T-cell (primary cell): ENCODE measurements at regions not wholly inside any gene's neighbourhood (a gene's known extent, or its start where the extent isn't known, plus 50 kb on each side); places are given as distances from the start of the nearest gene placed in this dataset.

Experiments used
- ATAC-seq, 4 experiments: fragments of 200-7000 bp in 3 of 4; fragments of 150-1000 bp in 1 of 4; cut with Tn5 transposase; replicated peaks in 1 of 4; 1 replicate in 3 of 4; 2 replicates in 1 of 4; pipeline ENCODE4 v1.10.0; 2021; ENCODE audit warnings: moderate library complexity in 3 of 4, mild to moderate bottlenecking in 2 of 4, moderate number of reproducible peaks in 1 of 4
- CTCF ChIA-PET, 2 donors: fragments of 300-600 bp; sonication (Branson Sonifier 250); formaldehyde crosslinking; loops; one replicate each; lab custom pipeline; 2022; ENCODE audit warnings: antibody characterized with exemption in 2 of 2; lab: Charles Lee
- POLR2A ChIA-PET, 2 donors: fragments of 300-600 bp; sonication (Branson Sonifier 250); formaldehyde crosslinking; loops; one replicate each; lab custom pipeline; 2022; ENCODE audit warnings: antibody characterized with exemption in 2 of 2; lab: Charles Lee
- DNase-seq, 35 experiments: peaks; one replicate each; pipeline versions ENCODE4 v3.0.0 to v3.0.0-alpha.2; 2013 to 2023
- H3K27ac ChIP-seq: one replicate; pipeline ENCODE4 v1.5.1; 2013; ENCODE audit warnings: low read length
- H3K27me3 ChIP-seq, 2 experiments: replicated peaks in 1 of 2; 1 replicate in 1 of 2; 2 replicates in 1 of 2; pipeline versions ENCODE4 v1.6.1 to v1.7.0; 2013; ENCODE audit warnings: low read length in 1 of 2, mixed read lengths in 1 of 2; ENCODE audit not compliant: control insufficient read depth in 2 of 2, insufficient read depth in 2 of 2; ENCODE audit errors: extremely low read depth in 1 of 2
- H3K36me3 ChIP-seq, 2 donors: 1 replicate in 1 of 2; 2 replicates in 1 of 2; pipeline versions ENCODE4 v1.6.1 to v1.7.0; 2013; ENCODE audit warnings: low read length in 1 of 2; ENCODE audit not compliant: control insufficient read depth in 2 of 2, insufficient read depth in 1 of 2; ENCODE audit errors: extremely low read depth in 1 of 2
- H3K4me1 ChIP-seq, 2 experiments: 1 replicate in 1 of 2; 2 replicates in 1 of 2; pipeline versions ENCODE4 v1.6.1 to v1.7.0; 2013; ENCODE audit warnings: low read length in 2 of 2, mixed read lengths in 1 of 2; ENCODE audit not compliant: insufficient read depth in 2 of 2, control insufficient read depth in 1 of 2; ENCODE audit errors: extremely low read depth in 1 of 2
- H3K4me3 ChIP-seq, 2 donors: 1 replicate in 1 of 2; 2 replicates in 1 of 2; pipeline versions ENCODE4 v1.5.1 to v1.7.0; 2013; ENCODE audit warnings: mild to moderate bottlenecking in 2 of 2, low read length in 1 of 2, moderate library complexity in 1 of 2; ENCODE audit not compliant: control insufficient read depth in 1 of 2; ENCODE audit errors: extremely low read depth in 1 of 2
- H3K9me3 ChIP-seq: 2 replicates; pipeline ENCODE4 v1.7.0; 2013
- H3K27ac Mint-ChIP-seq, 2 donors: one replicate each; pipeline ENCODE4 v1.8.0; 2020 to 2021; ENCODE audit warnings: mild to moderate bottlenecking in 2 of 2, mixed read lengths in 2 of 2
- H3K27me3 Mint-ChIP-seq, 2 donors: one replicate each; pipeline ENCODE4 v1.8.0; 2021 to 2022; ENCODE audit warnings: mixed read lengths in 2 of 2
- H3K36me3 Mint-ChIP-seq: one replicate; pipeline ENCODE4 v1.8.0; 2021; ENCODE audit warnings: mixed read lengths
- H3K4me1 Mint-ChIP-seq, 3 donors: one replicate each; pipeline ENCODE4 v1.8.0; 2020 to 2022; ENCODE audit warnings: mixed read lengths in 3 of 3, mild to moderate bottlenecking in 1 of 3
- H3K4me3 Mint-ChIP-seq, 3 donors: one replicate each; pipeline ENCODE4 v1.8.0; 2020 to 2022; ENCODE audit warnings: mild to moderate bottlenecking in 3 of 3, mixed read lengths in 3 of 3, moderate library complexity in 3 of 3
- H3K9me3 Mint-ChIP-seq, 3 donors: one replicate each; pipeline ENCODE4 v1.8.0; 2020 to 2022; ENCODE audit warnings: mixed read lengths in 3 of 3
- WGBS: methylation state at CpG from one replicate; pipeline ENCODE4 v1.1.5; 2013; ENCODE audit warnings: missing lambda C conversion rate; ENCODE audit not compliant: insufficient coverage; 5-methylcytosine and 5-hydroxymethylcytosine counted together

GRCh38 chr3:159875116-159875515 is 113.5 kb upstream of the IL12A start:
- CTCF ChIA-PET, result interaction anchor here in 1 of 2 donors (0.7 to 0.9 kb wide), 3 partner anchors 9 to 631 kb away, joined by 3 to 4 read pairs (median 4); no protein-coding TSS in a partner anchor
- POLR2A ChIA-PET, result interaction anchor here in 1 of 2 donors (0.7 kb wide), 1 partner anchor 129 kb away, joined by 8 read pairs; no protein-coding TSS in a partner anchor
- H3K4me1 Mint-ChIP-seq, result no peaks in the 10 kb centered on the region

GRCh38 chr3:159877924-159878323 is 110.7 kb upstream of the IL12A start:
- Histone ChIP-seq H3K9me3 (no peaks in the 10 kb centered on the region), H3K27me3 (peaks cover 0 to 6% of the 10 kb centered on the region in 2 experiments), H3K4me1 (no peaks in the 10 kb centered on the region), H3K4me3 (no peak overlapping the region), H3K27ac (no peak overlapping the region), H3K36me3 (no peaks in the 10 kb centered on the region)
- Mint-ChIP-seq H3K9me3 (no peaks in the 10 kb centered on the region), H3K27ac (no peak overlapping the region), H3K4me3 (no peak overlapping the region), H3K4me1 (no peaks in the 10 kb centered on the region), H3K36me3 (no peaks in the 10 kb centered on the region), H3K27me3 (peaks cover 9 to 18% of the 10 kb centered on the region in 2 donors)
- CTCF ChIA-PET, result no interaction called here
- 89% methylated on average over 4 of the region's 5 CpGs for WGBS
- POLR2A ChIA-PET, result no interaction called here
- ATAC-seq (no peak), DNase-seq (no peak)

More at GRCh38 chr3:159875116-159875515, 113.5 kb upstream of the IL12A start:
- ATAC-seq, result no peak
- H3K27ac Mint-ChIP-seq, result no peak overlapping the region
- H3K36me3 ChIP-seq, result no peaks in the 10 kb centered on the region
- no peaks in the 10 kb centered on the region for H3K4me1 ChIP-seq
- no peaks in the 10 kb centered on the region for H3K9me3 Mint-ChIP-seq
- H3K4me3 ChIP-seq, result no peak overlapping the region
- H3K36me3 Mint-ChIP-seq, result no peaks in the 10 kb centered on the region
- H3K4me3 Mint-ChIP-seq, result no peak overlapping the region
- H3K27me3 Mint-ChIP-seq, result peaks cover 12 to 13% of the 10 kb centered on the region in 2 donors
- no peak overlapping the region for H3K27ac ChIP-seq
- H3K9me3 ChIP-seq, result no peaks in the 10 kb centered on the region
- no peak for DNase-seq
- H3K27me3 ChIP-seq, result peaks cover 0 to 2% of the 10 kb centered on the region in 2 experiments

- Mint-ChIP-seq H3K36me3 (no peaks in the 10 kb centered on the region), H3K4me3 (no peak overlapping the region), H3K27me3 (peaks cover 6 to 14% of the 10 kb centered on the region in 2 donors), H3K27ac (no peak overlapping the region), H3K9me3 (no peaks in the 10 kb centered on the region), H3K4me1 (no peaks in the 10 kb centered on the region)
- WGBS, result no CpG with 5 or more reads among the region's 2 CpGs
- Histone ChIP-seq H3K27me3 (peaks cover 0 to 9% of the 10 kb centered on the region in 2 experiments), H3K27ac (no peak overlapping the region), H3K36me3 (no peaks in the 10 kb centered on the region), H3K9me3 (no peaks in the 10 kb centered on the region), H3K4me1 (no peaks in the 10 kb centered on the region), H3K4me3 (no peak overlapping the region)
- POLR2A ChIA-PET, result no interaction called here
- DNase-seq, result no peak
- CTCF ChIA-PET, result interaction anchor here in 1 of 2 donors (0.7 kb wide), 1 partner anchor 675 kb away, joined by 5 read pairs; no protein-coding TSS in a partner anchor
- no peak for ATAC-seq
Measured at GRCh38 chr3:159879146-159879545, 109.5 kb upstream of the IL12A start.

GRCh38 chr3:159879598-159879997 is 109.0 kb upstream of the IL12A start:
- Histone ChIP-seq H3K9me3 (no peaks in the 10 kb centered on the region), H3K36me3 (no peaks in the 10 kb centered on the region), H3K27ac (no peak overlapping the region), H3K4me1 (no peaks in the 10 kb centered on the region), H3K4me3 (no peak overlapping the region), H3K27me3 (peaks cover 0 to 9% of the 10 kb centered on the region in 2 experiments)
- H3K27ac Mint-ChIP-seq, result no peak overlapping the region
- H3K4me3 Mint-ChIP-seq, result no peak overlapping the region
- POLR2A ChIA-PET, result no interaction called here
- DNase-seq (no peak), ATAC-seq (no peak)
- no peaks in the 10 kb centered on the region for H3K4me1 Mint-ChIP-seq
- WGBS, result no CpG with 5 or more reads among the region's 6 CpGs
- H3K9me3 Mint-ChIP-seq, result no peaks in the 10 kb centered on the region
- CTCF ChIA-PET, result no interaction called here
- peaks cover 6 to 14% of the 10 kb centered on the region in 2 donors for H3K27me3 Mint-ChIP-seq
- H3K36me3 Mint-ChIP-seq, result no peaks in the 10 kb centered on the region

GRCh38 chr3:159881208-159881607 is 107.4 kb upstream of the IL12A start:
- H3K27ac ChIP-seq, result no peak overlapping the region

GRCh38 chr3:159881828-159882309 is 106.8 kb upstream of the IL12A start:
- Mint-ChIP-seq H3K4me3 (no peak overlapping the region), H3K27ac (no peak overlapping the region), H3K36me3 (no peaks in the 10 kb centered on the region), H3K4me1 (no peaks in the 10 kb centered on the region), H3K27me3 (peaks cover 6 to 14% of the 10 kb centered on the region in 2 donors), H3K9me3 (no peaks in the 10 kb centered on the region)
- H3K4me3 ChIP-seq, result no peak overlapping the region
- ChIA-PET POLR2A (no interaction called here), CTCF (no interaction called here)
- H3K27me3 ChIP-seq, result peaks cover 0 to 9% of the 10 kb centered on the region in 2 experiments
- H3K36me3 ChIP-seq, result no peaks in the 10 kb centered on the region
- no peak overlapping the region for H3K27ac ChIP-seq
- no peaks in the 10 kb centered on the region for H3K9me3 ChIP-seq
- no CpG with 5 or more reads among the region's 7 CpGs for WGBS
- no peak for DNase-seq
- no peak for ATAC-seq
- no peaks in the 10 kb centered on the region for H3K4me1 ChIP-seq

More at GRCh38 chr3:159881208-159881607, 107.4 kb upstream of the IL12A start:
- H3K36me3 Mint-ChIP-seq, result no peaks in the 10 kb centered on the region
- no peak overlapping the region for H3K27ac Mint-ChIP-seq
- Histone ChIP-seq H3K4me1 (no peaks in the 10 kb centered on the region), H3K4me3 (no peak overlapping the region), H3K27me3 (peaks cover 0 to 9% of the 10 kb centered on the region in 2 experiments), H3K9me3 (no peaks in the 10 kb centered on the region), H3K36me3 (no peaks in the 10 kb centered on the region)
- no peaks in the 10 kb centered on the region for H3K4me1 Mint-ChIP-seq
- DNase-seq (no peak), ATAC-seq (no peak)
- ChIA-PET POLR2A (no interaction called here), CTCF (no interaction called here)
- H3K4me3 Mint-ChIP-seq, result no peak overlapping the region
- H3K9me3 Mint-ChIP-seq, result no peaks in the 10 kb centered on the region
- peaks cover 6 to 14% of the 10 kb centered on the region in 2 donors for H3K27me3 Mint-ChIP-seq
- no CpG with 5 or more reads among the region's 2 CpGs for WGBS
